Trophoblast cell (in vitro differentiated cells and primary cell): ENCODE measurements at regions not wholly inside any gene's neighbourhood (a gene's known extent, or its start where the extent isn't known, plus 50 kb on each side); places are given as distances from the start of the nearest gene placed in this dataset.

ENCODE experiments used
- DNase-seq, 2 donors: peaks; one replicate each; pipeline ENCODE4 v3.0.0-alpha.2; 2016
- H2AFZ ChIP-seq: 2 replicates; pipeline ENCODE4 v1.6.1; 2013; ENCODE audit warnings: low read length, moderate library complexity, mild to moderate bottlenecking; ENCODE audit not compliant: insufficient read depth, poor library complexity
- H2AK5ac ChIP-seq: 2 replicates; pipeline ENCODE4 v1.6.1; 2013; ENCODE audit warnings: mild to moderate bottlenecking, low read length
- H2BK120ac ChIP-seq: 2 replicates; pipeline ENCODE4 v1.6.1; 2013; ENCODE audit warnings: low read length, mild to moderate bottlenecking, moderate library complexity; ENCODE audit not compliant: insufficient read depth, poor library complexity
- H2BK12ac ChIP-seq: 2 replicates; pipeline ENCODE4 v1.6.1; 2013; ENCODE audit warnings: mild to moderate bottlenecking, low read length, moderate library complexity
- H2BK5ac ChIP-seq: 2 replicates; pipeline ENCODE4 v1.6.1; 2013; ENCODE audit warnings: low read length, low read depth, moderate library complexity, mild to moderate bottlenecking; ENCODE audit not compliant: poor library complexity
- H3K14ac ChIP-seq: 2 replicates; pipeline ENCODE4 v1.6.1; 2013; ENCODE audit warnings: mild to moderate bottlenecking, low read length
- H3K18ac ChIP-seq: 2 replicates; pipeline ENCODE4 v1.6.1; 2013; ENCODE audit warnings: mild to moderate bottlenecking, low read length
- H3K23ac ChIP-seq: 2 replicates; pipeline ENCODE4 v1.6.1; 2013; ENCODE audit warnings: low read length
- H3K27ac ChIP-seq: 2 replicates; pipeline ENCODE4 v1.5.1; 2013; ENCODE audit warnings: low read depth, mild to moderate bottlenecking, inconsistent platforms, low read length, moderate library complexity
- H3K27me3 ChIP-seq: 2 replicates; pipeline ENCODE4 v1.6.1; 2013; ENCODE audit warnings: inconsistent platforms, mild to moderate bottlenecking, low read length, moderate library complexity; ENCODE audit not compliant: insufficient read depth
- H3K36me3 ChIP-seq, 2 experiments: 1 replicate in 1 of 2; 2 replicates in 1 of 2; pipeline ENCODE4 v1.6.1; 2013; ENCODE audit warnings: low read length in 2 of 2, mild to moderate bottlenecking in 2 of 2, moderate library complexity in 1 of 2; ENCODE audit not compliant: insufficient read depth in 2 of 2, control insufficient read depth in 1 of 2
- H3K4ac ChIP-seq: 2 replicates; pipeline ENCODE4 v1.6.1; 2013; ENCODE audit warnings: low read depth, mild to moderate bottlenecking, low read length, moderate library complexity
- H3K4me1 ChIP-seq, 2 experiments: 1 replicate in 1 of 2; 2 replicates in 1 of 2; pipeline ENCODE4 v1.6.1; 2013; ENCODE audit warnings: low read length in 2 of 2, mild to moderate bottlenecking in 2 of 2, moderate library complexity in 1 of 2; ENCODE audit not compliant: insufficient read depth in 2 of 2, control insufficient read depth in 1 of 2
- H3K4me2 ChIP-seq: 2 replicates; pipeline ENCODE4 v1.6.1; 2013; ENCODE audit warnings: inconsistent platforms, mild to moderate bottlenecking, low read length, moderate library complexity
- H3K4me3 ChIP-seq: 2 replicates; pipeline ENCODE4 v1.5.1; 2013; ENCODE audit warnings: mild to moderate bottlenecking, low read depth, low read length, inconsistent platforms
- H3K79me1 ChIP-seq: one replicate; pipeline ENCODE4 v1.6.1; 2013; ENCODE audit warnings: low read length
- H3K79me2 ChIP-seq: 2 replicates; pipeline ENCODE4 v1.6.1; 2013; ENCODE audit warnings: low read length, mild to moderate bottlenecking; ENCODE audit not compliant: control insufficient read depth, insufficient read depth, poor library complexity
- H3K9ac ChIP-seq: 2 replicates; pipeline ENCODE4 v1.6.1; 2013; ENCODE audit warnings: mild to moderate bottlenecking, low read length
- H3K9me3 ChIP-seq: 2 replicates; pipeline ENCODE4 v1.6.1; 2013; ENCODE audit warnings: low read depth, mild to moderate bottlenecking, control low read depth, inconsistent platforms, low read length; ENCODE audit not compliant: insufficient read depth
- H4K12ac ChIP-seq: 2 replicates; pipeline ENCODE4 v1.6.1; 2013; ENCODE audit warnings: low read depth, mild to moderate bottlenecking, low read length, moderate library complexity
- H4K8ac ChIP-seq: 2 replicates; pipeline ENCODE4 v1.6.1; 2013; ENCODE audit warnings: low read depth, mild to moderate bottlenecking, low read length, moderate library complexity
- H4K91ac ChIP-seq: one replicate; pipeline ENCODE4 v1.6.1; 2013; ENCODE audit warnings: low read depth, mild to moderate bottlenecking, low read length, moderate library complexity
- WGBS: extraction: QIAGEN DNeasy Blood & Tissue Kit; methylation state at CpG from one replicate; pipeline ENCODE4 v1.1.7; 2013; ENCODE audit warnings: missing lambda C conversion rate; ENCODE audit not compliant: insufficient read length, insufficient coverage; ENCODE audit errors: extremely low coverage; 5-methylcytosine and 5-hydroxymethylcytosine counted together

DNA sequence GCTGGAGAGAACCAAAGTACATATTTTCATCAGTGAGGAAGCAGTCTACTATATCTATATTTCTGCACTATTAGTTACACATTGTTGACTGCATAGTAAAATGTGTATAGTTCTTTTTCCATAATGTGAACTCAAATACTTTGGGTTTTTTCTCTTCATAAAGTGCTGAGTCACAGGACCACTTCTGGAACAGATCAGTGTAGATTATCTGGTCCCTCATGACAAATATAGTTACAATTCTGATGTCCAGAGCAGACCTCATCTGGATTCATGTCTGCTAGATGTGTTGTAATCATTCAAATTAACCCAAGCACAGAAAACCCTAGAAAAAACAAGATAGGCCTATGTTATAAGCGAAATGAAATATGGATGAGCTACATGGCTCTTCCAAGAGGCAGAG is 171.4 kb downstream of the SUCLA2 start:
- Histone ChIP-seq H3K27ac (no peak overlapping the region), H3K36me3 (no peaks in the 10 kb centered on the region), H2BK12ac (no peak overlapping the region), H3K4me1 (peaks cover 3% of the 10 kb centered on the region in 2 experiments), H3K9ac (no peak overlapping the region), H3K27me3 (no peaks in the 10 kb centered on the region), H3K14ac (no peak overlapping the region), H3K4me2 (no peak overlapping the region), H4K12ac (no peak overlapping the region), H2AK5ac (no peak overlapping the region), H3K4ac (no peak overlapping the region), H2AFZ (no peak overlapping the region), H4K91ac (no peak overlapping the region), H4K8ac (no peak overlapping the region), H2BK120ac (no peak overlapping the region), H3K79me2 (no peaks in the 10 kb centered on the region), H3K23ac (no peak overlapping the region), H3K9me3 (peaks cover 3% of the 10 kb centered on the region), H3K79me1 (no peaks in the 10 kb centered on the region), H3K4me3 (no peak overlapping the region), H2BK5ac (no peak overlapping the region), H3K18ac (no peak overlapping the region)
- peak in 1 of 2 donors; percentile 28 for DNase-seq
- WGBS = no CpG with 5 or more reads among the region's 1 CpG

- no peak overlapping the region for H3K4me2 ChIP-seq
Observed at GRCh38 chr13:47826471-47826870, 174.6 kb downstream of the SUCLA2 start.

GRCh38 chr13:47822036-47822435 is 179.0 kb downstream of the SUCLA2 start:
- H4K12ac ChIP-seq = no peak overlapping the region
- no peaks in the 10 kb centered on the region for H3K27me3 ChIP-seq
- H2BK12ac ChIP-seq = no peak overlapping the region
- H3K79me2 ChIP-seq = no peaks in the 10 kb centered on the region
- no peaks in the 10 kb centered on the region for H3K79me1 ChIP-seq
- no peak overlapping the region for H3K4me2 ChIP-seq
- no peak overlapping the region for H2BK5ac ChIP-seq
- no peak overlapping the region for H3K4ac ChIP-seq
- DNase-seq = peak; percentile 66 to 92
- H3K36me3 ChIP-seq = no peaks in the 10 kb centered on the region
- no peak overlapping the region for H2BK120ac ChIP-seq
- no peak overlapping the region for H2AK5ac ChIP-seq
- H3K9ac ChIP-seq = no peak overlapping the region
- no CpG with 5 or more reads among the region's 4 CpGs for WGBS
- H3K4me3 ChIP-seq = no peak overlapping the region
- peaks cover 3% of the 10 kb centered on the region for H3K9me3 ChIP-seq
- no peak overlapping the region for H3K14ac ChIP-seq
- no peak overlapping the region for H3K27ac ChIP-seq
- H3K4me1 ChIP-seq = peaks cover 11 to 19% of the 10 kb centered on the region in 2 experiments
- H4K8ac ChIP-seq = no peak overlapping the region
- no peak overlapping the region for H2AFZ ChIP-seq
- H3K23ac ChIP-seq = no peak overlapping the region
- no peak overlapping the region for H3K18ac ChIP-seq
- no peak overlapping the region for H4K91ac ChIP-seq

More at GRCh38 chr13:47826471-47826870, 174.6 kb downstream of the SUCLA2 start:
- Histone ChIP-seq H3K27me3 (no peaks in the 10 kb centered on the region), H3K4ac (no peak overlapping the region), H2AFZ (no peak overlapping the region), H2BK120ac (no peak overlapping the region), H3K27ac (no peak overlapping the region), H3K23ac (no peak overlapping the region), H3K18ac (no peak overlapping the region), H2BK5ac (no peak overlapping the region), H4K8ac (no peak overlapping the region), H3K36me3 (no peaks in the 10 kb centered on the region), H3K9ac (no peak overlapping the region), H3K4me1 (peaks cover 7 to 10% of the 10 kb centered on the region in 2 experiments), H3K4me3 (no peak overlapping the region), H4K12ac (no peak overlapping the region), H3K79me1 (no peaks in the 10 kb centered on the region), H3K79me2 (no peaks in the 10 kb centered on the region), H3K9me3 (peaks cover 3% of the 10 kb centered on the region), H2BK12ac (no peak overlapping the region), H3K14ac (no peak overlapping the region), H2AK5ac (no peak overlapping the region), H4K91ac (no peak overlapping the region)
- peak in 1 of 2 donors; percentile 67 for DNase-seq
- no CpG with 5 or more reads among the region's 2 CpGs for WGBS

DNA sequence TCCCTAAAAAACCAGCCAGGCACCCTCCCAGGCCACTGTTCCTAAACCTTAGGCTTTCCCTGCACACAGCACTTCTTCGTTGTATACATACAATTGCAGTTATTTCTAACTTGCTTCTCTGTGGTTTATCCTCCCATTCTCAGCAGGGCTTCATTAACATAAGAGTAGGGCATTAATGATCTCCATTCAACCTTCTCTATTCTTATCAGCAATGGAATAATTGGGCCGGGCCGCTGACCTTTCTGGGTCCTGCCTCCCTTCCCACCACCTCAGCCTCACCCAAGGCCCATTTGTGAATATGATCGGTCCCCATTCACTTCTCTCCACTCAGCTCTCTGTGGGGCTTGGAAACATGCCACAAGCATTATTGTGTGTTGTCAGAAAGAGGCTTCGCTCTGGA is 184.2 kb downstream of the SUCLA2 start:
- WGBS = no CpG with 5 or more reads among the region's 5 CpGs
- no peak overlapping the region for H3K18ac ChIP-seq

More for the DNA sequence above, 184.2 kb downstream of the SUCLA2 start:
- no peak overlapping the region for H2BK120ac ChIP-seq
- no peaks in the 10 kb centered on the region for H3K79me1 ChIP-seq
- no peak overlapping the region for H4K12ac ChIP-seq
- no peak overlapping the region for H3K4me2 ChIP-seq
- H3K9ac ChIP-seq = no peak overlapping the region
- no peak overlapping the region for H3K14ac ChIP-seq
- H4K91ac ChIP-seq = no peak overlapping the region
- H2BK12ac ChIP-seq = no peak overlapping the region
- DNase-seq = no peak
- peaks cover 10 to 14% of the 10 kb centered on the region in 2 experiments for H3K4me1 ChIP-seq
- H3K36me3 ChIP-seq = no peaks in the 10 kb centered on the region
- no peak overlapping the region for H3K4ac ChIP-seq
- H3K27ac ChIP-seq = no peak overlapping the region
- no peak overlapping the region for H2BK5ac ChIP-seq
- no peaks in the 10 kb centered on the region for H3K27me3 ChIP-seq
- no peak overlapping the region for H4K8ac ChIP-seq
- no peak overlapping the region for H3K4me3 ChIP-seq
- H3K79me2 ChIP-seq = no peaks in the 10 kb centered on the region
- H2AK5ac ChIP-seq = no peak overlapping the region
- H3K9me3 ChIP-seq = no peaks in the 10 kb centered on the region
- H2AFZ ChIP-seq = no peak overlapping the region
- no peak overlapping the region for H3K23ac ChIP-seq
